HepG2 (cell line): ENCODE measurements at regions not wholly inside any gene's neighbourhood (a gene's known extent, or its start where the extent isn't known, plus 50 kb on each side); places are given as distances from the start of the nearest gene placed in this dataset.

ENCODE experiments used
- ATAC-seq: fragments of 200-7000 bp; cut with Tn5 transposase; 3 replicates; pipeline ENCODE4 v1.9.1; 2020; ENCODE audit warnings: mild to moderate bottlenecking, moderate library complexity
- BruUV-seq: library from RNA; stranded (reverse); fragments of 400-500 nt; replicated peaks from 2 replicates; lab custom pipeline; 2021; lab: Mats Ljungman, UMichigan
- CTCF ChIA-PET: fragments of 300-600 bp; formaldehyde crosslinking; extraction: SDS; loops from one replicate; lab custom pipeline; 2021; ENCODE audit warnings: low total read pairs, inconsistent platforms, low intra/inter-chr PET ratio; lab: Yijun Ruan, JAX
- POLR2A ChIA-PET: fragments of 350-600 bp; sonication (Branson Sonifier 250); formaldehyde crosslinking; loops from one replicate; lab custom pipeline; 2020; ENCODE audit warnings: antibody characterized with exemption, inconsistent platforms; lab: Yijun Ruan, JAX
- DNase-seq: peaks from one replicate; pipeline ENCODE4 v3.0.0-alpha.2; 2015; ENCODE audit warnings: low spot score
- FAIRE-seq: peaks from 3 replicates; lab custom pipeline; 2011; peaks lifted over from hg19 to GRCh38; lab: Jason Lieb, UNC
- H2AFZ ChIP-seq: one replicate; pipeline ENCODE4 v1.6.1; 2011; ENCODE audit warnings: low read length, inconsistent platforms
- H3K27ac ChIP-seq: fragments of 300-600 bp; 3 replicates; pipeline ENCODE4 v1.8.0; 2011; ENCODE audit warnings: mixed run types, mild to moderate bottlenecking, mixed read lengths, low read length, inconsistent platforms; ENCODE audit not compliant: insufficient read depth; ENCODE audit errors: extremely low read length
- H3K27me3 ChIP-seq, 2 experiments: fragments of 200-600 bp in 1 of 2; 2 replicates in 1 of 2; 3 replicates in 1 of 2; pipeline versions ENCODE4 v1.6.0 to v1.8.0; 2011; ENCODE audit warnings: low read length in 2 of 2, mild to moderate bottlenecking in 2 of 2, moderate library complexity in 2 of 2, inconsistent platforms in 1 of 2; ENCODE audit not compliant: insufficient read depth in 2 of 2, control insufficient read depth in 1 of 2
- H3K36me3 ChIP-seq, 2 experiments: fragments of 200-600 bp in 1 of 2; replicated peaks in 1 of 2; 2 replicates in 1 of 2; 3 replicates in 1 of 2; pipeline versions ENCODE4 v1.5.1 to v1.8.0; 2011; ENCODE audit warnings: low read length in 2 of 2, inconsistent platforms in 1 of 2; ENCODE audit not compliant: insufficient read depth in 2 of 2, control insufficient read depth in 1 of 2
- H3K4me1 ChIP-seq: 2 replicates; pipeline ENCODE4 v1.5.1; 2012; ENCODE audit warnings: low read length, inconsistent platforms; ENCODE audit not compliant: insufficient read depth
- H3K4me2 ChIP-seq: 2 replicates; pipeline ENCODE4 v1.6.0; 2011; ENCODE audit warnings: low read depth, low read length, inconsistent platforms
- H3K4me3 ChIP-seq, 3 experiments: fragments of 200-600 bp in 1 of 3; sonication (generic), shearing (Covaris generic) in 1 of 3; replicated peaks in 1 of 3; 2 replicates each; pipeline ENCODE4 v1.5.1; 2011 to 2016; ENCODE audit warnings: low read length in 3 of 3, inconsistent platforms in 2 of 3, low read depth in 2 of 3, mild to moderate bottlenecking in 2 of 3, control low read depth in 1 of 3, mixed read lengths in 1 of 3; ENCODE audit not compliant: insufficient read depth in 1 of 3
- H3K79me2 ChIP-seq: one replicate; pipeline ENCODE4 v1.6.1; 2011; ENCODE audit warnings: low read length, inconsistent platforms; ENCODE audit not compliant: insufficient read depth
- H3K9ac ChIP-seq: 2 replicates; pipeline ENCODE4 v1.6.0; 2011; ENCODE audit warnings: mild to moderate bottlenecking, low read depth, low read length, inconsistent platforms; ENCODE audit not compliant: insufficient read depth
- H3K9me3 ChIP-seq: 2 replicates; pipeline ENCODE4 v1.5.1; 2012; ENCODE audit warnings: mild to moderate bottlenecking, low read length
- H4K20me1 ChIP-seq: 2 replicates; pipeline ENCODE4 v1.6.0; 2011; ENCODE audit warnings: inconsistent platforms, mild to moderate bottlenecking, low read length, moderate library complexity; ENCODE audit not compliant: insufficient read depth
- CBFB ChIP-seq: sonication (generic); formaldehyde crosslinking; IDR thresholded peaks from 2 replicates; pipeline ENCODE4 v1.4.0; 2020; ENCODE audit warnings: missing genetic modification reagents
- CENPX ChIP-seq: sonication (generic); formaldehyde crosslinking; IDR thresholded peaks from 2 replicates; pipeline ENCODE4 v1.9.0; 2021; ENCODE audit warnings: mild to moderate bottlenecking, missing genetic modification reagents, moderate library complexity
- DPF2 ChIP-seq: sonication (generic); formaldehyde crosslinking; IDR thresholded peaks from 2 replicates; pipeline ENCODE4 v1.4.0; 2020; ENCODE audit warnings: mild to moderate bottlenecking, low read depth, missing genetic modification reagents, borderline replicate concordance
- HES4 ChIP-seq: sonication (generic); formaldehyde crosslinking; IDR thresholded peaks from 2 replicates; pipeline ENCODE4 v1.9.0; 2021; ENCODE audit warnings: mild to moderate bottlenecking, missing genetic modification reagents, borderline replicate concordance
- KAT2B ChIP-seq: fragments of 150-350 bp; IDR thresholded peaks from 2 replicates; pipeline ENCODE4 v1.6.1; 2014; ENCODE audit warnings: low read depth, low read length, borderline replicate concordance
- NCOA1 ChIP-seq: sonication (generic); formaldehyde crosslinking; IDR thresholded peaks from 2 replicates; pipeline ENCODE4 v1.9.0; 2021; ENCODE audit warnings: missing genetic modification reagents
- NCOA2 ChIP-seq: sonication (generic); formaldehyde crosslinking; IDR thresholded peaks from 2 replicates; pipeline ENCODE4 v1.8.0; 2022; ENCODE audit warnings: inconsistent platforms
- ONECUT2 ChIP-seq: sonication (generic); formaldehyde crosslinking; IDR thresholded peaks from 2 replicates; pipeline ENCODE4 v1.4.0; 2020; ENCODE audit warnings: missing genetic modification reagents
- ZSCAN25 ChIP-seq: sonication (generic); formaldehyde crosslinking; IDR thresholded peaks from 2 replicates; pipeline ENCODE4 v1.8.0; 2022; ENCODE audit warnings: mild to moderate bottlenecking, missing genetic modification reagents
- ZZZ3 ChIP-seq: sonication (generic); formaldehyde crosslinking; IDR thresholded peaks from 2 replicates; pipeline ENCODE4 v1.4.0; 2020; ENCODE audit warnings: missing genetic modification reagents, mild to moderate bottlenecking, borderline replicate concordance
- WGBS: methylation state at CpG from one replicate; pipeline ENCODE4 v1.1.6; 2017; ENCODE audit warnings: low lambda C conversion rate; 5-methylcytosine and 5-hydroxymethylcytosine counted together
- in situ Hi-C: cut with HindIII; loops from 2 replicates; pipeline ENCODE4 v1.10.0; 2017; ENCODE audit warnings: low pct_unique_long_range_greater_than_20kb; ENCODE audit not compliant: extremely low pct_ligation_motif_present
- intact Hi-C: fragments of 100-400 bp; cut with micrococcal nuclease; formaldehyde crosslinking; loops from one replicate; pipeline ENCODE4 v1.10.0; 2022; ENCODE audit not compliant: unreplicated experiment
- TF ChIP-seq, protein P1 (sequence below): sonication (generic); formaldehyde crosslinking; IDR thresholded peaks from 2 replicates; pipeline ENCODE4 v1.8.1; 2023; ENCODE audit warnings: mild to moderate bottlenecking, moderate library complexity, missing genetic modification reagents

DNA sequence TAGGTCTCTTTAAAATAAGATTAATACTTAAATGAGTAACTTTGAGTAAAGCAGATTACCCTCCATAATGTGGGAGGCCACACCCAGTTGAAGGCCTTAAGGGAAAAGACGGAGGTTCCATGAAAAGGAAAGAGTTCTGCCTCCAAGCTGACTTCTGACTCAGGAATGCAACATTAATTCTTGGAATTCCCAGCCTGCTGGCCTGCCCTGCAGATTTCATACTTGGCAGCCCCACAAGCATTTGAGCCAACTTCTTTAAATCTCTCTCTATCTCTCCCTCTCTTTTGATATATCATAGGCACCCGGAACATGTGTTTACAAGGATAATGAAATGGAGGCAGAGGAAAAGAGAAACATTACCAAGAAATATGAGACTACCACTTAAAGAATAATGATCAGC is 902.3 kb upstream of the MIR17HG start:
- H3K4me2 ChIP-seq, result no peak overlapping the region
- no peak overlapping the region for H3K9ac ChIP-seq
- no TSS peak for BruUV-seq
- H4K20me1 ChIP-seq, result no peaks in the 10 kb centered on the region
- in situ Hi-C loops (no loop called here), intact Hi-C loops (no loop called here)
- FAIRE-seq (no peak), ATAC-seq (no peak), DNase-seq (no peak)
- no peak overlapping the region for H3K4me3 ChIP-seq
- TF ChIP-seq, protein P1, sequence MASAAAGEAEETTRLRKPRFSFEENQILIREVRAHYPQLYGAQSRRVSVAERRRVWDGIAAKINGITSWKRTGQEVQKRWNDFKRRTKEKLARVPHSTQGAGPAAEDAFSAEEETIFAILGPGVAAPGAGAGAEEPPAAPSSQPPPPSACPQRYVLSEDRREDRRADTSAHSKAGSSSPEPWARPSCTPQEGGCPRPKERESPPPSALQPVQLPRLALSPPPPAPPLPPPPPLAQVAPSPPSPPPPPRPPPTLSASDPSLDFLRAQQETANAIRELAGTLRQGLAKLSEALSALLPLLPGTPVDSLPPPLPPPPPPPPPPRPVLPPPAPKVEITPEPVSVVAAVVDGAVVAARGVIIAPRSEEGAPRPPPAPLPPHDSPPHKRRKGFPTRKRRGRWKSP (CRISPR knock-in tag), result no peak
- TF ChIP-seq CENPX (no peak), ONECUT2 (CRISPR knock-in tag) (no peak), DPF2 (no peak), HES4 (CRISPR knock-in tag) (no peak), ZZZ3 (CRISPR knock-in tag) (no peak)
- H3K9me3 ChIP-seq, result peaks cover 64% of the 10 kb centered on the region
- no peaks in the 10 kb centered on the region for H3K27me3 ChIP-seq
- 7% methylated on average over 2 of the region's 2 CpGs for WGBS
- H3K27ac ChIP-seq, result no peak overlapping the region
- ChIA-PET CTCF (no interaction called here), POLR2A (no interaction called here)
- no peaks in the 10 kb centered on the region for H3K79me2 ChIP-seq
- no peaks in the 10 kb centered on the region for H3K36me3 ChIP-seq
- H3K4me1 ChIP-seq, result no peaks in the 10 kb centered on the region
- no peak overlapping the region for H2AFZ ChIP-seq

DNA sequence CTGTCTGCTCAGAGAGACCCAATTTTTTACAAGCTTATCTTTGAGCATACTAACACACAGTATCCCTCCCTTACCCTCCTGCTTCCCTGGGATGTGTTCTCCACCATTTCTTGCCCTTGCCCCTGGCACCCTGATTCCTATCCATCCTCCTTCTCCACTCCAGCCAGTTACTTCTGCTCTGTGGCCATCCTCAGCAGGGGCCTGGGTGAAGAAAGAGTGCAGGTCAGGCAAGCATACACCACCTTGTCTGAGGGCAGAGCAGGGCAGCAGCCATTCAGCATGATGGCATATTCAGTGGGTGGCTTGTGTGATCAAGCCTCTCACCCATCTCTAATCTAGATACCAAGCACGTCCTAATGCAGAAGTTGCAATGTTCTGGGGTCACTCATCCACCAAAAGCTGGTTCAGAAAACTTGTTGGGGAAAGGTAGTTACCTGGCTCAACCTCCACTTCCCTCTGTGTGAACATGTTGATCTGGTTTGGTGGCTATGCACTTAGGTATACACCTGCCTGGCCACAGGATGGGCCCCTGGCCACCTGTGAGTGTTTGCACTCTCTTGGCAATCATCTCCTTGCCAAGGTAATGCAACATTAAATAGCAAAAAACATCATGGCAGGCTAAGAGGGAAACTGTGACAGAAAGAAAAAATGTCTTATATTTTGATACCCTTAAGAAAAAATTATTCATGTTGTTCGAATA is 900.3 kb upstream of the MIR17HG start:
- Histone ChIP-seq H3K9me3 (peaks cover 60% of the 10 kb centered on the region), H3K4me3 (no peak overlapping the region), H3K27ac (no peak overlapping the region), H3K9ac (no peak overlapping the region), H3K79me2 (no peaks in the 10 kb centered on the region), H4K20me1 (no peaks in the 10 kb centered on the region), H3K4me2 (no peak overlapping the region), H3K4me1 (no peaks in the 10 kb centered on the region), H2AFZ (no peak overlapping the region), H3K36me3 (no peaks in the 10 kb centered on the region), H3K27me3 (no peaks in the 10 kb centered on the region)
- ChIA-PET CTCF (no interaction called here), POLR2A (no interaction called here)
- FAIRE-seq (no peak), ATAC-seq (no peak), DNase-seq (no peak)
- no TSS peak for BruUV-seq
- in situ Hi-C loops, result no loop called here
- TF ChIP-seq NCOA2 (CRISPR knock-in tag), result no peak
- no peak for TF ChIP-seq ZSCAN25
- TF ChIP-seq KAT2B, result no peak
- TF ChIP-seq CBFB (CRISPR knock-in tag), result no peak
- TF ChIP-seq NCOA1 (CRISPR knock-in tag), result no peak
- WGBS, result 44% methylated on average over 1 of the region's 2 CpGs
- intact Hi-C loops, result no loop called here
